Choroid plexus epithelial cell (primary cell): ENCODE measurements at regions not wholly inside any gene's neighbourhood (a gene's known extent, or its start where the extent isn't known, plus 50 kb on each side); places are given as distances from the start of the nearest gene placed in this dataset.

Experiments
- DNase-seq: peaks from one replicate; pipeline ENCODE4 v3.0.0-alpha.2; 2010; ENCODE audit warnings: low read depth
- H3K4me3 ChIP-seq: 2 replicates; pipeline ENCODE4 v1.5.1; 2011; ENCODE audit warnings: low read depth, mild to moderate bottlenecking, control low read depth, low read length, moderate library complexity
- CTCF ChIP-seq: conservative IDR thresholded peaks from 2 replicates; pipeline ENCODE4 v1.5.1; 2011; ENCODE audit warnings: low read depth, mild to moderate bottlenecking, control low read depth, inconsistent platforms, low read length, moderate library complexity

- TF ChIP-seq CTCF = no peak
- DNase-seq = peak; percentile 79
- H3K4me3 ChIP-seq = no peak overlapping the region
These were observed 312.7 kb upstream of the TGFBR2 start for GRCh38 chr3:30293621-30294240.

GRCh38 chr3:30294241-30294667 lies 312.1 kb upstream of the TGFBR2 start:
- peak; percentile 5 for TF ChIP-seq CTCF
- no peak for DNase-seq

DNA sequence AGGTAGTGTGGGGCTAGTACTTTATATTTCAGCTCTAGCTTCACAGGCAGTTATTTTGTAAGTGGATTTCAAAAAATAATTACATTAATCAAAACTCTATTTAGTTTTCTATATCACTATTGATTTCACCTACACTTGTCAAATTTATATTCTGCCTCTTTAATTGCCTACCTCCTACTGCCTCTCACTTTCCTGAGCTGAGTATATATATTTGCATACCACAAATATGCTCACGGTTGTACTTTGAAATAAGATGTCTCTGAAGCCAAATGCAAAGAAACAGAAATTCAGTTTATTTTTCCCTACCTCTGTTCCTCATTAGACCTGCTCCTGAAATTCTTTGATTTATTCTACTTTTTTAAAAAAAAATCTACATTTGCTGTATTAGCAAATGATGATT lies 309.3 kb upstream of the TGFBR2 start:
- H3K4me3 ChIP-seq = no peak overlapping the region
- TF ChIP-seq CTCF = no peak
- no peak for DNase-seq

More at GRCh38 chr3:30294241-30294667, 312.1 kb upstream of the TGFBR2 start:
- no peak overlapping the region for H3K4me3 ChIP-seq

DNA sequence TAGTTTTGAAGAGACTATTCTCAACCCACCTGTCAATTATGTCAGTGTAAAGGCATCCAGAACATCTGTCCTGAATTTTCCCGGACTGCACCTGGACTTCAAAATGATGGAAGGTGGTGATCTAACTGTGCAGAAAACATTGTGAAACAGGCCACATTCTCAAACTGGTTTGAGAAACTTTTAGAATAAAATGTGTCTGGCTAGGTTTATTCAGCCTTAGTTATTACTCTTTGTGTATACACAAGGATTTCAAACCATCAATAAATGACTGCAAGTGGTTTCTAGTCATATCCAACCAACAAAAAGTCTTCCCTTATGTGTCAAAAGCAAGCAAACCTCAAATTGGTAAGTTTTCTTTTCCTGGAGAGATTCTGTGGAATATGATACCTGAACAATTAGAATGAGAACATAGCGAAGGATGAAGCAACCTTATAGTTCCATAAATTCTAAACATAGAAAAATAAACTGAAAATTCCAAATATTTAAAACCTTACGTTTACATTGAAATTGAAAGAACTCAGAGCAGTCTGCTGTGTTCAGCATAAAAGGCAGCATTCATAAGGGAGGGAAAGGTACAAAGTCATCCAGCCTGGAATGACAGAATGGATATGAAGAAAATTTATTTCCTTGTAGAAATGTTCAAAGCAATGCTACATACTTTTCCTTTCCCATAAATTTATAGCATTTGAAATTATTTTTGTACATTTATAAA lies 306.6 kb upstream of the TGFBR2 start:
- H3K4me3 ChIP-seq = no peak overlapping the region
- no peak for TF ChIP-seq CTCF
- DNase-seq = peak; percentile 56

- no peak for DNase-seq
- no peak overlapping the region for H3K4me3 ChIP-seq
- no peak for TF ChIP-seq CTCF
These were observed 305.6 kb upstream of the TGFBR2 start for GRCh38 chr3:30300809-30301208.

- DNase-seq = peak; percentile 40
- no peak for TF ChIP-seq CTCF
- H3K4me3 ChIP-seq = no peak overlapping the region
These were observed 304.4 kb upstream of the TGFBR2 start for GRCh38 chr3:30302027-30302426.

DNA sequence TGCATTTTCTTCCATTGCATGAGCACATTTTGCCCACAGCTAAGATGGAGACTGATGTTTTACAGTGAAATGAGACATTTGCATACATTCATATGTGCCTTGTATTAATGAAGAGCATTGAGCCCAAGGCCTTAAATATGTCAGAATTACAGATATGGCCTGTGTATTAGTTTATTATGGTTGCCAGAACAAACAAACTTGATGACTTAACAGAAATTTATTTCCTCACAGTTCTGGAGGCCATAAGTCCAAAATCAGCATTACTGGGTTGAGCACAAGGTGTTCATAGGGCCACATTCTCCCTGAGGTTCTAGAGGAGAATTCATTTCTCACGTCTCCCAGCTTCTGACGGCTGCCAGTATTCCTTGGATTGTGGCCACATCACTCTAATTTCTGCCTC lies 302.6 kb upstream of the TGFBR2 start:
- TF ChIP-seq CTCF = no peak
- no peak overlapping the region for H3K4me3 ChIP-seq
- DNase-seq = no peak
